WTC11 (cell line): ENCODE measurements at regions not wholly inside any gene's neighbourhood (a gene's known extent, or its start where the extent isn't known, plus 50 kb on each side); places are given as distances from the start of the nearest gene placed in this dataset.

ENCODE experiments used
- CBFB ChIP-seq: sonication (generic); formaldehyde crosslinking; IDR thresholded peaks from 2 replicates; pipeline ENCODE4 v1.8.1; 2022; ENCODE audit warnings: mild to moderate bottlenecking, low read depth, missing genetic modification reagents
- CTCF ChIP-seq: fragments of 200-600 bp; IDR thresholded peaks from 2 replicates; pipeline ENCODE4 v1.8.0; 2022; ENCODE audit warnings: antibody characterized with exemption
- FOXP1 ChIP-seq: sonication (generic); formaldehyde crosslinking; IDR thresholded peaks from 2 replicates; pipeline ENCODE4 v1.8.0; 2022; ENCODE audit warnings: missing genetic modification reagents, mild to moderate bottlenecking, moderate library complexity, borderline replicate concordance
- GTF2I ChIP-seq: fragments of 250-450 bp; sonication (Bioruptor Pico); conservative IDR thresholded peaks from 2 replicates; pipeline ENCODE4 v1.4.0; 2021; ENCODE audit warnings: mild to moderate bottlenecking
- NR2C2 ChIP-seq: sonication (generic); formaldehyde crosslinking; IDR thresholded peaks from 2 replicates; pipeline ENCODE4 v1.8.0; 2022; ENCODE audit warnings: mild to moderate bottlenecking, missing genetic modification reagents
- TEAD4 ChIP-seq: sonication (generic); formaldehyde crosslinking; IDR thresholded peaks from 2 replicates; pipeline ENCODE4 v1.8.0; 2022; ENCODE audit warnings: mild to moderate bottlenecking, missing genetic modification reagents
- ZNF232 ChIP-seq: sonication (generic); formaldehyde crosslinking; IDR thresholded peaks from 2 replicates; pipeline ENCODE4 v1.8.0; 2022; ENCODE audit warnings: mild to moderate bottlenecking, missing genetic modification reagents
- TF ChIP-seq, protein P1 (sequence below): sonication (generic); formaldehyde crosslinking; IDR thresholded peaks from 2 replicates; pipeline ENCODE4 v1.8.0; 2022; ENCODE audit warnings: mild to moderate bottlenecking, missing genetic modification reagents
- TF ChIP-seq, protein P2 (sequence below): sonication (generic); formaldehyde crosslinking; IDR thresholded peaks from 2 replicates; pipeline ENCODE4 v1.8.1; 2022; ENCODE audit warnings: missing genetic modification reagents, borderline replicate concordance
- TF ChIP-seq, protein P3 (sequence below): sonication (generic); formaldehyde crosslinking; IDR thresholded peaks from 2 replicates; pipeline ENCODE4 v1.8.0; 2023; ENCODE audit warnings: missing genetic modification reagents, mild to moderate bottlenecking, borderline replicate concordance
- TF ChIP-seq, protein P4 (sequence below): sonication (generic); formaldehyde crosslinking; IDR thresholded peaks from 2 replicates; pipeline ENCODE4 v1.8.0; 2022; ENCODE audit warnings: mild to moderate bottlenecking, missing genetic modification reagents

GRCh38 chr5:60520451-60521227 lies 179.3 kb downstream of the DEPDC1B start:
- no peak for TF ChIP-seq CTCF
- TF ChIP-seq FOXP1 (CRISPR knock-in tag): no peak
- TF ChIP-seq, protein P1, sequence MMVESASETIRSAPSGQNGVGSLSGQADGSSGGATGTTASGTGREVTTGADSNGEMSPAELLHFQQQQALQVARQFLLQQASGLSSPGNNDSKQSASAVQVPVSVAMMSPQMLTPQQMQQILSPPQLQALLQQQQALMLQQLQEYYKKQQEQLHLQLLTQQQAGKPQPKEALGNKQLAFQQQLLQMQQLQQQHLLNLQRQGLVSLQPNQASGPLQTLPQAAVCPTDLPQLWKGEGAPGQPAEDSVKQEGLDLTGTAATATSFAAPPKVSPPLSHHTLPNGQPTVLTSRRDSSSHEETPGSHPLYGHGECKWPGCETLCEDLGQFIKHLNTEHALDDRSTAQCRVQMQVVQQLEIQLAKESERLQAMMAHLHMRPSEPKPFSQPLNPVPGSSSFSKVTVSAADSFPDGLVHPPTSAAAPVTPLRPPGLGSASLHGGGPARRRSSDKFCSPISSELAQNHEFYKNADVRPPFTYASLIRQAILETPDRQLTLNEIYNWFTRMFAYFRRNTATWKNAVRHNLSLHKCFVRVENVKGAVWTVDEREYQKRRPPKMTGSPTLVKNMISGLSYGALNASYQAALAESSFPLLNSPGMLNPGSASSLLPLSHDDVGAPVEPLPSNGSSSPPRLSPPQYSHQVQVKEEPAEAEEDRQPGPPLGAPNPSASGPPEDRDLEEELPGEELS (CRISPR knock-in tag): no peak
- TF ChIP-seq GTF2I: no peak
- TF ChIP-seq, protein P2, sequence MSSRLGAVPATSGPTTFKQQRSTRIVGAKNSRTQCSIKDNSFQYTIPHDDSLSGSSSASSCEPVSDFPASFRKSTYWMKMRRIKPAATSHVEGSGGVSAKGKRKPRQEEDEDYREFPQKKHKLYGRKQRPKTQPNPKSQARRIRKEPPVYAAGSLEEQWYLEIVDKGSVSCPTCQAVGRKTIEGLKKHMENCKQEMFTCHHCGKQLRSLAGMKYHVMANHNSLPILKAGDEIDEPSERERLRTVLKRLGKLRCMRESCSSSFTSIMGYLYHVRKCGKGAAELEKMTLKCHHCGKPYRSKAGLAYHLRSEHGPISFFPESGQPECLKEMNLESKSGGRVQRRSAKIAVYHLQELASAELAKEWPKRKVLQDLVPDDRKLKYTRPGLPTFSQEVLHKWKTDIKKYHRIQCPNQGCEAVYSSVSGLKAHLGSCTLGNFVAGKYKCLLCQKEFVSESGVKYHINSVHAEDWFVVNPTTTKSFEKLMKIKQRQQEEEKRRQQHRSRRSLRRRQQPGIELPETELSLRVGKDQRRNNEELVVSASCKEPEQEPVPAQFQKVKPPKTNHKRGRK (CRISPR knock-in tag): no peak
- TF ChIP-seq ZNF232: no peak
- no peak for TF ChIP-seq CBFB (CRISPR knock-in tag)
- TF ChIP-seq, protein P3, sequence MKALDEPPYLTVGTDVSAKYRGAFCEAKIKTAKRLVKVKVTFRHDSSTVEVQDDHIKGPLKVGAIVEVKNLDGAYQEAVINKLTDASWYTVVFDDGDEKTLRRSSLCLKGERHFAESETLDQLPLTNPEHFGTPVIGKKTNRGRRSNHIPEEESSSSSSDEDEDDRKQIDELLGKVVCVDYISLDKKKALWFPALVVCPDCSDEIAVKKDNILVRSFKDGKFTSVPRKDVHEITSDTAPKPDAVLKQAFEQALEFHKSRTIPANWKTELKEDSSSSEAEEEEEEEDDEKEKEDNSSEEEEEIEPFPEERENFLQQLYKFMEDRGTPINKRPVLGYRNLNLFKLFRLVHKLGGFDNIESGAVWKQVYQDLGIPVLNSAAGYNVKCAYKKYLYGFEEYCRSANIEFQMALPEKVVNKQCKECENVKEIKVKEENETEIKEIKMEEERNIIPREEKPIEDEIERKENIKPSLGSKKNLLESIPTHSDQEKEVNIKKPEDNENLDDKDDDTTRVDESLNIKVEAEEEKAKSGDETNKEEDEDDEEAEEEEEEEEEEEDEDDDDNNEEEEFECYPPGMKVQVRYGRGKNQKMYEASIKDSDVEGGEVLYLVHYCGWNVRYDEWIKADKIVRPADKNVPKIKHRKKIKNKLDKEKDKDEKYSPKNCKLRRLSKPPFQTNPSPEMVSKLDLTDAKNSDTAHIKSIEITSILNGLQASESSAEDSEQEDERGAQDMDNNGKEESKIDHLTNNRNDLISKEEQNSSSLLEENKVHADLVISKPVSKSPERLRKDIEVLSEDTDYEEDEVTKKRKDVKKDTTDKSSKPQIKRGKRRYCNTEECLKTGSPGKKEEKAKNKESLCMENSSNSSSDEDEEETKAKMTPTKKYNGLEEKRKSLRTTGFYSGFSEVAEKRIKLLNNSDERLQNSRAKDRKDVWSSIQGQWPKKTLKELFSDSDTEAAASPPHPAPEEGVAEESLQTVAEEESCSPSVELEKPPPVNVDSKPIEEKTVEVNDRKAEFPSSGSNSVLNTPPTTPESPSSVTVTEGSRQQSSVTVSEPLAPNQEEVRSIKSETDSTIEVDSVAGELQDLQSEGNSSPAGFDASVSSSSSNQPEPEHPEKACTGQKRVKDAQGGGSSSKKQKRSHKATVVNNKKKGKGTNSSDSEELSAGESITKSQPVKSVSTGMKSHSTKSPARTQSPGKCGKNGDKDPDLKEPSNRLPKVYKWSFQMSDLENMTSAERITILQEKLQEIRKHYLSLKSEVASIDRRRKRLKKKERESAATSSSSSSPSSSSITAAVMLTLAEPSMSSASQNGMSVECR (CRISPR knock-in tag): no peak
- no peak for TF ChIP-seq TEAD4 (CRISPR knock-in tag)
- no peak for TF ChIP-seq NR2C2 (CRISPR knock-in tag)
- TF ChIP-seq, protein P4, sequence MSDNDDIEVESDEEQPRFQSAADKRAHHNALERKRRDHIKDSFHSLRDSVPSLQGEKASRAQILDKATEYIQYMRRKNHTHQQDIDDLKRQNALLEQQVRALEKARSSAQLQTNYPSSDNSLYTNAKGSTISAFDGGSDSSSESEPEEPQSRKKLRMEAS (CRISPR knock-in tag): no peak
